ENCODE measurements at regions not wholly inside any gene's neighbourhood (a gene's known extent, or its start where the extent isn't known, plus 50 kb on each side); places are given as distances from the start of the nearest gene placed in this dataset.
"Not testable (repeated sequence)": the region's sequence is repeated elsewhere in the genome, so short reads cannot be mapped to it uniquely, and the experiment has no call there.

DNA sequence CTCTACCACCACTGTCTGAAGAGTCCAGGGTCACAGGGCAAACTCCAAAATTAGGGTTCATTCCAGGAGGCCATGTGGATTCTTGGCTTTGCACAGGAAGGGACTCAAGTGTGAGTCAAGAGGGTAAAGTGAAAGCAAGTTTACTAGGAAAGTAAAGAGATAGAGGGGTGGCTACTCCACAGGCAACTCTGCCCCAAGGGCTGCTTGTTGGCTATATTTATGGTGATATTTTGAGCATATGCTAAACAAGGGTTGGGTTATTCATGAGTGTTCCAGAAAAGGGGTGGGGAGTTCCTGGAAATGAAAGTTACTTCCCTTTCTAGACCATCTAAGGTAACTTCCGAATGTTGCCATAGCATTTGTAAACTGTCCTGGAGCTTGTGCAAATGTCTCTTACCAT, 1222.0 kb upstream of the TENM3 start:
- Histone ChIP-seq H3K9me3 (replicated peaks; ENCODE audit: control insufficient read depth, insufficient read depth, low read length) (no peaks in the 10 kb centered on the region), H3K27me3 (replicated peaks in 1 of 2; ENCODE audit: control insufficient read depth in 2 of 2, insufficient read depth in 2 of 2, low read length in 1 of 2) (no peaks in the 10 kb centered on the region), H3K36me3 (ENCODE audit: control insufficient read depth in 2 of 2, insufficient read depth in 2 of 2, low read length in 1 of 2) (no peaks in the 10 kb centered on the region), H3K9ac (ENCODE audit: control insufficient read depth, insufficient read depth, low read length) (no peak overlapping the region), H3K4me2 (ENCODE audit: control insufficient read depth, insufficient read depth) (no peak overlapping the region), H3K79me2 (ENCODE audit: control insufficient read depth, insufficient read depth, low read length) (no peaks in the 10 kb centered on the region), H4K20me1 (ENCODE audit: control insufficient read depth, insufficient read depth) (no peaks in the 10 kb centered on the region), H3K4me3 (no peak overlapping the region), H3K4me1 (ENCODE audit: control insufficient read depth, insufficient read depth, low read length) (no peaks in the 10 kb centered on the region), H2AFZ (ENCODE audit: control insufficient read depth, low read depth, low read length) (no peak overlapping the region), H3K27ac (ENCODE audit: control insufficient read depth, insufficient read depth) (no peak overlapping the region)
- BruUV-seq (replicated peaks) = no TSS peak
- in situ Hi-C loops (cut with MboI) (no loop called here), intact Hi-C loops (cut with micrococcal nuclease; ENCODE audit: unreplicated experiment) (no loop called here)
- POLR2A ChIA-PET = no interaction called here
- DNase-seq (ENCODE audit: low read depth, low spot score) = no peak
- CTCF ChIA-PET = no interaction called here
- TF ChIP-seq ZBED1 (IDR thresholded peaks at IDR 0.05; ENCODE audit: borderline replicate concordance) = no peak
- no peak for TF ChIP-seq PKNOX1 (IDR thresholded peaks at IDR 0.05)
- TF ChIP-seq MAX (IDR thresholded peaks at IDR 0.05; ENCODE audit: low read depth, low read length) = no peak
- no peak for TF ChIP-seq ATF2 (IDR thresholded peaks at IDR 0.05; ENCODE audit: low read length)
- SMC1A ChIA-PET (ENCODE audit: uncharacterized antibody, unreplicated experiment) = no interaction called here
- FAIRE-seq = no peak
- ATAC-seq = no peak
- RAD21 ChIA-PET (ENCODE audit: unreplicated experiment) = no interaction called here
- 79% methylated on average over 1 of the region's 1 CpG for WGBS (ENCODE audit: insufficient coverage, insufficient replicate concordance, low lambda C conversion rate, missing lambda C conversion rate)

- H3K27ac ChIP-seq (ENCODE audit: control insufficient read depth, insufficient read depth); H2AFZ ChIP-seq (ENCODE audit: control insufficient read depth, low read depth, low read length); H3K79me2 ChIP-seq (ENCODE audit: control insufficient read depth, insufficient read depth, low read length); DNase-seq (ENCODE audit: low read depth, low spot score); BruUV-seq (replicated peaks); SMC1A ChIA-PET (ENCODE audit: uncharacterized antibody, unreplicated experiment); ATAC-seq; H3K9ac ChIP-seq (ENCODE audit: control insufficient read depth, insufficient read depth, low read length); CTCF ChIA-PET; H3K4me3 ChIP-seq; H3K4me1 ChIP-seq (ENCODE audit: control insufficient read depth, insufficient read depth, low read length); RAD21 ChIA-PET (ENCODE audit: unreplicated experiment); POLR2A ChIA-PET; H3K36me3 ChIP-seq (ENCODE audit: control insufficient read depth in 2 of 2, insufficient read depth in 2 of 2, low read length in 1 of 2); in situ Hi-C loops (cut with MboI); H3K9me3 ChIP-seq (replicated peaks; ENCODE audit: control insufficient read depth, insufficient read depth, low read length); H4K20me1 ChIP-seq (ENCODE audit: control insufficient read depth, insufficient read depth); FAIRE-seq; H3K4me2 ChIP-seq (ENCODE audit: control insufficient read depth, insufficient read depth); intact Hi-C loops (cut with micrococcal nuclease; ENCODE audit: unreplicated experiment); H3K27me3 ChIP-seq (replicated peaks in 1 of 2; ENCODE audit: control insufficient read depth in 2 of 2, insufficient read depth in 2 of 2, low read length in 1 of 2): not testable (repeated sequence)
- 45% methylated on average over 14 of the region's 14 CpGs for WGBS (ENCODE audit: insufficient coverage, insufficient replicate concordance, low lambda C conversion rate, missing lambda C conversion rate)
These were observed 1212.9 kb upstream of the TENM3 start for GRCh38 chr4:181030135-181030921.

Measured in GM12878 (cell line).